Smooth muscle cell (in vitro differentiated cells): ENCODE measurements at regions not wholly inside any gene's neighbourhood (a gene's known extent, or its start where the extent isn't known, plus 50 kb on each side); places are given as distances from the start of the nearest gene placed in this dataset.

Source experiments
- DNase-seq: peaks from one replicate; lab custom pipeline; 2025; ENCODE audit not compliant: unreplicated experiment; lab: John Stamatoyannopoulos, UW
- H2AFZ ChIP-seq: fragments of 200-600 bp; sonication (generic); 2 replicates; pipeline ENCODE4 v1.6.0; 2016; ENCODE audit warnings: antibody characterized with exemption, low read depth, mild to moderate bottlenecking
- H3F3A ChIP-seq: fragments of 200-600 bp; sonication (generic); 2 replicates; pipeline ENCODE4 v1.6.0; 2017; ENCODE audit warnings: antibody characterized with exemption, low read depth
- H3K27ac ChIP-seq: fragments of 200-600 bp; sonication (generic); 2 replicates; pipeline ENCODE4 v1.5.1; 2016; ENCODE audit warnings: low read depth, mild to moderate bottlenecking
- H3K27me3 ChIP-seq: fragments of 200-600 bp; sonication (generic); 2 replicates; pipeline ENCODE4 v1.6.1; 2016; ENCODE audit warnings: low read depth, mild to moderate bottlenecking
- H3K36me3 ChIP-seq: fragments of 200-600 bp; sonication (generic); 2 replicates; pipeline ENCODE4 v1.5.1; 2016; ENCODE audit warnings: low read depth
- H3K4me1 ChIP-seq: fragments of 200-600 bp; sonication (generic); 2 replicates; pipeline ENCODE4 v1.5.1; 2016; ENCODE audit warnings: low read depth
- H3K4me2 ChIP-seq: fragments of 200-600 bp; sonication (generic); 2 replicates; pipeline ENCODE4 v1.6.0; 2016; ENCODE audit warnings: mild to moderate bottlenecking
- H3K4me3 ChIP-seq: fragments of 200-600 bp; sonication (generic); 2 replicates; pipeline ENCODE4 v1.5.1; 2016; ENCODE audit warnings: mild to moderate bottlenecking
- H3K79me2 ChIP-seq: fragments of 200-600 bp; sonication (generic); 2 replicates; pipeline ENCODE4 v1.6.0; 2016; ENCODE audit warnings: low read depth, mild to moderate bottlenecking
- H3K9ac ChIP-seq: fragments of 200-600 bp; sonication (generic); 2 replicates; pipeline ENCODE4 v1.6.0; 2016; ENCODE audit warnings: low read depth
- H3K9me3 ChIP-seq: fragments of 200-600 bp; sonication (generic); replicated peaks from 2 replicates; pipeline ENCODE4 v1.5.1; 2016; ENCODE audit warnings: low read depth
- H4K20me1 ChIP-seq: fragments of 200-600 bp; sonication (generic); 2 replicates; pipeline ENCODE4 v1.6.0; 2016; ENCODE audit warnings: low read depth
- CTCF ChIP-seq: fragments of 200-600 bp; sonication (generic); IDR thresholded peaks from 2 replicates; pipeline ENCODE4 v1.5.1; 2017; ENCODE audit warnings: borderline replicate concordance, mild to moderate bottlenecking, antibody characterized with exemption; ENCODE audit not compliant: insufficient read depth, poor library complexity, severe bottlenecking
- WGBS: methylation state at CpG from one replicate; pipeline ENCODE4 v1.1.7; 2016; ENCODE audit warnings: low lambda C conversion rate; 5-methylcytosine and 5-hydroxymethylcytosine counted together

GRCh38 chr20:11492386-11492785, 425.3 kb upstream of the BTBD3 start:
- no peak overlapping the region for H3K27ac ChIP-seq
- H3K4me1 ChIP-seq: peaks cover 11% of the 10 kb centered on the region
- H3K9me3 ChIP-seq: no peaks in the 10 kb centered on the region
- no peak overlapping the region for H3K4me3 ChIP-seq
- no peak overlapping the region for H3K9ac ChIP-seq
- H3K79me2 ChIP-seq: no peaks in the 10 kb centered on the region
- H3K4me2 ChIP-seq: no peak overlapping the region
- H3K27me3 ChIP-seq: no peaks in the 10 kb centered on the region
- H3F3A ChIP-seq: no peaks in the 10 kb centered on the region
- H4K20me1 ChIP-seq: no peaks in the 10 kb centered on the region
- no peak for TF ChIP-seq CTCF
- H3K36me3 ChIP-seq: no peaks in the 10 kb centered on the region
- no peak for DNase-seq
- H2AFZ ChIP-seq: no peak overlapping the region

GRCh38 chr20:11492846-11493245, 424.8 kb upstream of the BTBD3 start:
- no peak for TF ChIP-seq CTCF
- Histone ChIP-seq H3K36me3 (no peaks in the 10 kb centered on the region), H2AFZ (no peak overlapping the region), H3K27ac (no peak overlapping the region), H3K9me3 (no peaks in the 10 kb centered on the region), H3K27me3 (no peaks in the 10 kb centered on the region), H3K4me3 (no peak overlapping the region), H3K4me1 (peaks cover 13% of the 10 kb centered on the region), H3F3A (no peaks in the 10 kb centered on the region), H3K4me2 (no peak overlapping the region), H3K9ac (no peak overlapping the region), H3K79me2 (no peaks in the 10 kb centered on the region), H4K20me1 (no peaks in the 10 kb centered on the region)
- no peak for DNase-seq

- H3F3A ChIP-seq: no peaks in the 10 kb centered on the region
- no peak overlapping the region for H3K27ac ChIP-seq
- TF ChIP-seq CTCF: no peak
These were observed 421.3 kb upstream of the BTBD3 start for GRCh38 chr20:11496380-11496779.

GRCh38 chr20:11497545-11497944, 420.1 kb upstream of the BTBD3 start:
- Histone ChIP-seq H3K27ac (no peak overlapping the region), H2AFZ (no peak overlapping the region), H3K9me3 (no peaks in the 10 kb centered on the region), H3K4me1 (peaks cover 29% of the 10 kb centered on the region), H3K36me3 (no peaks in the 10 kb centered on the region), H3K4me3 (no peak overlapping the region), H4K20me1 (no peaks in the 10 kb centered on the region), H3F3A (no peaks in the 10 kb centered on the region), H3K4me2 (no peak overlapping the region), H3K9ac (no peak overlapping the region), H3K27me3 (no peaks in the 10 kb centered on the region), H3K79me2 (no peaks in the 10 kb centered on the region)
- TF ChIP-seq CTCF: no peak
- DNase-seq: no peak
- 94% methylated on average over 1 of the region's 1 CpG for WGBS

More at GRCh38 chr20:11496380-11496779, 421.3 kb upstream of the BTBD3 start:
- Histone ChIP-seq H3K79me2 (no peaks in the 10 kb centered on the region), H3K27me3 (no peaks in the 10 kb centered on the region), H3K9ac (no peak overlapping the region), H2AFZ (no peak overlapping the region), H3K4me2 (no peak overlapping the region), H3K9me3 (no peaks in the 10 kb centered on the region), H3K36me3 (no peaks in the 10 kb centered on the region), H4K20me1 (no peaks in the 10 kb centered on the region), H3K4me3 (no peak overlapping the region), H3K4me1 (peaks cover 29% of the 10 kb centered on the region)
- 10% methylated on average over 2 of the region's 2 CpGs for WGBS
- no peak for DNase-seq
